Stomach (tissue), 8 donors: ENCODE measurements at regions not wholly inside any gene's neighbourhood (a gene's known extent, or its start where the extent isn't known, plus 50 kb on each side); places are given as distances from the start of the nearest gene placed in this dataset.

ENCODE experiments used
- DNase-seq, 2 donors: peaks; one replicate each; pipeline versions ENCODE4 v3.0.0 to v3.0.0-alpha.2; 2013 to 2019
- H3K27ac ChIP-seq, 5 donors: fragments of 200-600 bp in 4 of 5; sonication (generic) in 4 of 5; one replicate each; pipeline ENCODE4 v1.5.1; 2013 to 2019; ENCODE audit warnings: mild to moderate bottlenecking in 1 of 5, moderate library complexity in 1 of 5
- H3K27me3 ChIP-seq, 3 donors: fragments of 200-600 bp; sonication (generic); one replicate each; pipeline ENCODE4 v1.5.1; 2017 to 2019; ENCODE audit warnings: mixed run types in 1 of 3
- H3K36me3 ChIP-seq, 4 donors: fragments of 200-600 bp; sonication (generic); 1 replicate in 3 of 4; 2 replicates in 1 of 4; pipeline ENCODE4 v1.5.1; 2016 to 2019
- H3K4me1 ChIP-seq, 4 donors: fragments of 200-600 bp; sonication (generic); one replicate each; pipeline ENCODE4 v1.5.1; 2016 to 2019
- H3K4me3 ChIP-seq, 4 donors: fragments of 200-600 bp; sonication (generic) in 3 of 4; one replicate each; pipeline ENCODE4 v1.5.1; 2016 to 2019; ENCODE audit warnings: mild to moderate bottlenecking in 1 of 4
- H3K9me3 ChIP-seq, 4 donors: fragments of 200-600 bp; sonication (generic); one replicate each; pipeline ENCODE4 v1.5.1; 2016 to 2019
- CTCF ChIP-seq, 7 experiments: fragments of 450-650 bp in 4 of 7; fragments of 200-600 bp in 3 of 7; sonication (generic) in 3 of 7; IDR thresholded peaks; one replicate each; pipeline ENCODE4 v1.5.1; 2016 to 2019; ENCODE audit warnings: antibody characterized with exemption in 7 of 7, control low read depth in 2 of 7, mild to moderate bottlenecking in 1 of 7
- EP300 ChIP-seq: sonication (generic); formaldehyde crosslinking; IDR thresholded peaks from one replicate; pipeline ENCODE4 v1.6.1; 2017; ENCODE audit warnings: antibody characterized with exemption
- POLR2A ChIP-seq, 4 donors: fragments of 450-650 bp; IDR thresholded peaks; one replicate each; pipeline ENCODE4 v1.6.1; 2016; ENCODE audit warnings: antibody characterized with exemption in 4 of 4, control low read depth in 2 of 4, mild to moderate bottlenecking in 1 of 4, moderate library complexity in 1 of 4
- POLR2AphosphoS5 ChIP-seq, 3 donors: sonication (generic); formaldehyde crosslinking; IDR thresholded peaks; one replicate each; pipeline ENCODE4 v1.6.1; 2016; ENCODE audit warnings: antibody characterized with exemption in 3 of 3
- WGBS, 5 donors: extraction: QIAGEN DNeasy Blood & Tissue Kit in 3 of 5; methylation state at CpG; one replicate each; pipeline versions ENCODE4 v1.1.5 to v1.1.7; 2013 to 2018; 5-methylcytosine and 5-hydroxymethylcytosine counted together
- intact Hi-C: fragments of 100-400 bp; cut with DNase I; formaldehyde crosslinking; loops from one replicate; pipeline ENCODE4 v1.15.1; 2023; ENCODE audit warnings: low total_unique reads
- donor health status: healthy with polysubstance abuse.
- donor health status: Bipolar disorder and iron deficiency.
- donor health status: healthy.

- Histone ChIP-seq H3K4me1 (no peaks in the 10 kb centered on the region), H3K27me3 (peaks cover 0 to 56% (median 0%) of the 10 kb centered on the region in 3 donors), H3K27ac (no peak overlapping the region), H3K4me3 (no peak overlapping the region), H3K36me3 (no peaks in the 10 kb centered on the region), H3K9me3 (no peaks in the 10 kb centered on the region)
- intact Hi-C loops: no loop called here
- TF ChIP-seq EP300 (no peak), POLR2AphosphoS5 (IDR thresholded peaks at IDR 0.05) (no peak), POLR2A (IDR thresholded peaks at IDR 0.05) (no peak), CTCF (IDR thresholded peaks at IDR 0.05) (no peak)
- 88 to 97% (median 95%) methylated on average over 1 of the region's 1 CpG for whole genome bisulfite sequencing, 5 donors
- DNase-seq: no peak
Observed at GRCh38 chr15:52856286-52856685, 66.2 kb upstream of the ONECUT1 start.

- H3K27me3 ChIP-seq: peaks cover 0 to 47% (median 0%) of the 10 kb centered on the region in 3 donors
Observed at GRCh38 chr15:52855157-52855556, 65.0 kb upstream of the ONECUT1 start.

GRCh38 chr15:52844823-52845222 lies 54.7 kb upstream of the ONECUT1 start:
- H3K27ac ChIP-seq: no peak overlapping the region
- intact Hi-C loops: no loop called here
- no peak overlapping the region for H3K4me3 ChIP-seq
- DNase-seq: no peak
- TF ChIP-seq POLR2A (IDR thresholded peaks at IDR 0.05) (no peak), CTCF (IDR thresholded peaks at IDR 0.05) (no peak), EP300 (no peak), POLR2AphosphoS5 (IDR thresholded peaks at IDR 0.05) (no peak)
- 60 to 82% (median 73%) methylated on average over 5 of the region's 5 CpGs for WGBS, 5 donors
- H3K4me1 ChIP-seq: no peaks in the 10 kb centered on the region
- no peaks in the 10 kb centered on the region for H3K36me3 ChIP-seq
- peaks cover 0 to 8% (median 0%) of the 10 kb centered on the region in 4 donors for H3K9me3 ChIP-seq
- peaks cover 0 to 26% (median 0%) of the 10 kb centered on the region in 3 donors for H3K27me3 ChIP-seq

More at GRCh38 chr15:52855157-52855556, 65.0 kb upstream of the ONECUT1 start:
- Histone ChIP-seq H3K36me3 (no peaks in the 10 kb centered on the region), H3K4me1 (no peaks in the 10 kb centered on the region), H3K9me3 (no peaks in the 10 kb centered on the region), H3K27ac (no peak overlapping the region), H3K4me3 (no peak overlapping the region)
- intact Hi-C loops: no loop called here
- no peak for TF ChIP-seq POLR2A (IDR thresholded peaks at IDR 0.05)
- TF ChIP-seq POLR2AphosphoS5 (IDR thresholded peaks at IDR 0.05): no peak
- no peak for TF ChIP-seq EP300
- no peak for TF ChIP-seq CTCF (IDR thresholded peaks at IDR 0.05)
- DNase-seq: no peak
- WGBS, 5 donors: 38 to 64% (median 42%) methylated on average over 3 of the region's 3 CpGs
